GM06990 (cell line): ENCODE measurements at regions not wholly inside any gene's neighbourhood (a gene's known extent, or its start where the extent isn't known, plus 50 kb on each side); places are given as distances from the start of the nearest gene placed in this dataset.
"Not testable (repeated sequence)": the region's sequence is repeated elsewhere in the genome, so short reads cannot be mapped to it uniquely, and the experiment has no call there.

Experiments
- DNase-seq: peaks from one replicate; pipeline ENCODE4 v3.0.0-alpha.2; 2011; ENCODE audit not compliant: insufficient read length; ENCODE audit errors: extremely low read depth
- H3K27me3 ChIP-seq: replicated peaks from 2 replicates; pipeline ENCODE4 v1.6.0; 2011; ENCODE audit warnings: low read length; ENCODE audit not compliant: control insufficient read depth, insufficient read depth
- H3K36me3 ChIP-seq: 2 replicates; pipeline ENCODE4 v1.5.1; 2011; ENCODE audit warnings: low read length; ENCODE audit not compliant: control insufficient read depth, insufficient read depth
- H3K4me3 ChIP-seq: replicated peaks from 2 replicates; pipeline ENCODE4 v1.5.1; 2011; ENCODE audit warnings: low read depth, mild to moderate bottlenecking, control low read depth, low read length
- TF ChIP-seq, protein P1 (sequence below): IDR thresholded peaks from 2 replicates; pipeline ENCODE4 v1.5.1; 2011; ENCODE audit warnings: low read length, control low read depth, mild to moderate bottlenecking, inconsistent platforms; ENCODE audit not compliant: insufficient read depth, poor library complexity, severe bottlenecking

DNA sequence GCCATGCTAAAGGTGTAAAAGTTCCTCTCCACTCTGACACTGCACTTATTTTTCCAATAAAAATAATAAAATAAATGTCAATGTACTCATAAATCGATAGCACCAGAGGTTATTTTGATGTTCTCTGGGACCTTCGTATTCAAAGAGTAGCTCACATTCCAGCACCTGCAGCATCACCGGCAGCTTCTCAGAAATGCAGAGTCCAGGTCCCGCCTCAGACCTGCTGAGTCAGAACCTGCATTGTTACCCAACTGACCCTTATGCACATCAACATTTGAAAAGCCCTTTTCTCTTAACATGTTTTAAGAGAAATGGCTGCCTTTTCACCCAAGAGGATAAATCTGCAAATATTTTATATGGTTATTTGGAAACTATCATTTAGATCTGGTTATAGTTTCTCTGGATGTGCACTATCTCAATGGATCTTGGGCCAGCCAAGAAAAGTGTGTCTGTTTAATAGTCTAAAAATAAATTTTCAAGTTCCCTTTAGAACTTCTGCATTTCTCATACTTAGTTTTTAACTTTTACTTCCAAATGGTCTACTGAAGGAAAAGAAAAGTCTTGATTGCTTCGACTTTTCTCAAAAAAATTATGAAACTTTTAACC is 216.2 kb upstream of the PRDM1 start:
- H3K4me3 ChIP-seq: no peak overlapping the region
- no peak for DNase-seq
- TF ChIP-seq, protein P1, sequence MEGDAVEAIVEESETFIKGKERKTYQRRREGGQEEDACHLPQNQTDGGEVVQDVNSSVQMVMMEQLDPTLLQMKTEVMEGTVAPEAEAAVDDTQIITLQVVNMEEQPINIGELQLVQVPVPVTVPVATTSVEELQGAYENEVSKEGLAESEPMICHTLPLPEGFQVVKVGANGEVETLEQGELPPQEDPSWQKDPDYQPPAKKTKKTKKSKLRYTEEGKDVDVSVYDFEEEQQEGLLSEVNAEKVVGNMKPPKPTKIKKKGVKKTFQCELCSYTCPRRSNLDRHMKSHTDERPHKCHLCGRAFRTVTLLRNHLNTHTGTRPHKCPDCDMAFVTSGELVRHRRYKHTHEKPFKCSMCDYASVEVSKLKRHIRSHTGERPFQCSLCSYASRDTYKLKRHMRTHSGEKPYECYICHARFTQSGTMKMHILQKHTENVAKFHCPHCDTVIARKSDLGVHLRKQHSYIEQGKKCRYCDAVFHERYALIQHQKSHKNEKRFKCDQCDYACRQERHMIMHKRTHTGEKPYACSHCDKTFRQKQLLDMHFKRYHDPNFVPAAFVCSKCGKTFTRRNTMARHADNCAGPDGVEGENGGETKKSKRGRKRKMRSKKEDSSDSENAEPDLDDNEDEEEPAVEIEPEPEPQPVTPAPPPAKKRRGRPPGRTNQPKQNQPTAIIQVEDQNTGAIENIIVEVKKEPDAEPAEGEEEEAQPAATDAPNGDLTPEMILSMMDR: no peak
- H3K27me3 ChIP-seq: no peaks in the 10 kb centered on the region; the same call in 1 of the 2 replicates
- H3K36me3 ChIP-seq: no peaks in the 10 kb centered on the region

DNA sequence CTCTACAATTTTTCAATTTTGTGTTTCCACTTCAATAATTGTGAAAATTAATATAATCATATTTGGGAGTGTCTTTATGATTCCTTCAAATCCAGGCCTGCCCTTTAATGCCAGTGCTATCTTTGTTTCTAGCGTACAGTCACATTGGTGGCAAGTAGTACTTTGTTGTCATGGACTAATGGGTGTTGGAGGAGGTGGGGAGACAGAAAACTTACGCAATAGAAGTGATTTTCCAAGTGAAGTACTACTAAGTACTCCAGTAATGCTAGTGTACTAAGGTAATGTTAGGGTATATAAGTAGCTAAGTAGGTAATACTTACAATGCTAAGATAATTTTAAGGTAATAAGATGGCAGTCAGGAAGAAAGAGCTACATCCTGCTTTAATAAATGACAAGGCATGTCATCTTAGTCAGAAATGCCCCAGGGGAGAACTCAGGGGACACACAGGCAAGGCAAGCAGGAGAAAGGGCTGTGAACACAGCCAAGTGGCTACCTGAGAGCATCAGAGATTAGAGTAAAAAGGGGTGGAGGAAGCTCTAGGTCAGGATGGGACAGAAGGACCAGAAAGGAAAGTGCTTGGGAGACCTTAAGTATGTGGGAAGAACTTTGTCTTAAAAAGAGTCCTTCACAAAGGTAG is 217.2 kb upstream of the PRDM1 start:
- TF ChIP-seq, protein P1: no peak
- Histone ChIP-seq H3K36me3 (no peaks in the 10 kb centered on the region), H3K4me3 (no peak overlapping the region), H3K27me3 (no peaks in the 10 kb centered on the region; the same call in 1 of the 2 replicates)
- DNase-seq: no peak

DNA sequence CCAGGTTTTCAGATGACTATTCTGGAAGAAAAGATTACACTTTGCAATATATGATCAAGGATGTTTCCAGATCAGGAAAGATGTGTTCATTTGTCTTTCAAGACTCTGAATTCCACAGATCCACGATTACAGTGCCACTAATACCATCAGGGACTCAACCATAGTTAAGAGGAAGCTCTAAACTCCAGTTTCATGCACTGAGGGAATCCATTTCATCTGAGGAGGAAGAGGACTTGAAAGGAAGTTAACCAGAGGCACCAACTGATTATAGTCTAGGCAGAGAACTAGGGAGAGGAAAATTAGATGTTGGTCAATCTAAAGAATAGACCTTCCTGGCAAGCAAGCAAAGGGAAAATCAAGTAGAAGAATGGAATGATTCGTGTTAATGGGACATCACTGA is 218.3 kb upstream of the PRDM1 start:
- Histone ChIP-seq H3K36me3 (no peaks in the 10 kb centered on the region), H3K4me3 (no peak overlapping the region), H3K27me3 (no peaks in the 10 kb centered on the region; the same call in 1 of the 2 replicates)
- no peak for DNase-seq
- TF ChIP-seq, protein P1: no peak

DNA sequence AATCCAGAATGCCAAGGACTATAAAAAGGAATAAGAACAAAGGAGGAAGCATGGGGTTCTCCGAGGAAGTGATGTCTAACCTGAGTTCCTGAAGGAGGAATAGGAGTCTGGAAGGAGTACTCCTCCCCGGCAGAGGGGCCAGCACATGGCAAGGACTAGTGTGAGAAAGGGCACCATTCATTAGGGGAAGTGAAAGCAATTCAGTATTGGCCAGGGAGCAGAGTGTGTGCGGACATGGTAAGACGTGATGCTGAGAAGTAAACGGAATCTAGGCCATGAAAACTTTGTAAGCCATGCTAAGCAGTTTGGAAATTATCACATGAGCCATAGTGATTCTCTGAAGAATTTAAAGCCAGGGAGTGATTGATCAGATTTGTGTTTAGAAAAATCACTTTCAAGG is 218.9 kb upstream of the PRDM1 start:
- TF ChIP-seq, protein P1: no peak
- Histone ChIP-seq H3K4me3 (no peak overlapping the region), H3K36me3 (no peaks in the 10 kb centered on the region), H3K27me3 (no peaks in the 10 kb centered on the region; the same call in 1 of the 2 replicates)
- DNase-seq: no peak

DNA sequence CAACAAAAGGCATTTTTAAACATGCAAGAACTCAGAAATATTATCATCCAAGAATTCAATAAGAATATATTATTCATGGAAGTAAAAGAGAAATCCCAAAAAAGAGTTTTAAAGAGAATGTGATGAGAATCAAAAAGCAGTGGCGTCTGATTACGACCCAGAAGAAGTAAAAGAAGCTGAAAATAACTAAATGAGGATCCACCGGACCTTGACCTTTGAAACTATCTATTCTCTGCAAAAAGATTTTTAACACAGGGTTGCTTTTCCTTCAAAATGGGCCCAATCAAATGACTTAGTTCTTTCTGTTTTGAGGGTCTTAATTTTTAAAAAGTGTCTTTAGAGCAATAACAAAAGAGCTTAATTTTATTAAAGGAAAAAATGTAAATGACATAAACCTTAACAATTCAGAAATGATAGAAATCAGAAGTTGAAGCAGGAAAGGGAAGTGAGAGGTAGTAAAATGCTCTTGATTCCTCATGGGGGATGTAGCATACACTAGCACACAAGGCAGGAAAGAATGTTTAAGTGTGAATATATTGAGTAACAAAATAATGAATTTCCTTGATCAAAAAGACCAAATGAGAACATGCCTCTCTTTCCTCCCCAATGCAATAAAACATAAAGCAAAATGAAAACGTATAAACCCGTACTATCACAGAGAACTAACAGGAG is 223.1 kb upstream of the PRDM1 start:
- Histone ChIP-seq H3K36me3 (no peaks in the 10 kb centered on the region), H3K27me3 (no peaks in the 10 kb centered on the region), H3K4me3 (no peak overlapping the region)
- no peak for DNase-seq
- TF ChIP-seq, protein P1: no peak

DNA sequence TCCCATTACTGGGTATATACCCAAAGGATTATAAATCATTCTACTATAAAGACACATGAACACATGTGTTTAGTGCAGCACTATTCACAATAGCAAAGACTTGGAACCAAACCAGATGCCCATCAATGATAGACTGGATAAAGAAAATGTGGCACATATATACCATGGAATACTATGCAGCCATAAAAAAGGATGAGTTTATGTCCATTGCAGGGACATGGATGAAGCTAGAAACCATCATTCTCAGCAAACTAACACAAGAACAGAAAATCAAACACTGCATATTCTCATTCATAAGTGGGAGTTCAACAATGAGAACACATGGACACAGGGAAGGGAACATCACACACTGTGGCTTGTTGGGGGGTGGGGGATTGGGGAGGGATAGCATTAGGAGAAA is 225.2 kb upstream of the PRDM1 start:
- H3K27me3 ChIP-seq, H3K4me3 ChIP-seq, H3K36me3 ChIP-seq, DNase-seq: not testable (repeated sequence)
